A549 (cell line): ENCODE measurements at regions not wholly inside any gene's neighbourhood (a gene's known extent, or its start where the extent isn't known, plus 50 kb on each side); places are given as distances from the start of the nearest gene placed in this dataset.

ENCODE experiments used
- BCL3 ChIP-seq: fragments of >200 bp; sonication (Bioruptor Twin); formaldehyde crosslinking; IDR thresholded peaks from 3 replicates; pipeline ENCODE4 v1.6.1; 2016
- CEBPB ChIP-seq, 2 experiments: fragments of >200 bp in 1 of 2; sonication (Bioruptor Twin) in 1 of 2; formaldehyde crosslinking in 1 of 2; IDR thresholded peaks; 2 replicates each; pipeline ENCODE4 v1.6.1; 2012 to 2016
- CTCF ChIP-seq: fragments of >200 bp; sonication (Bioruptor Twin); formaldehyde crosslinking; IDR thresholded peaks from 3 replicates; pipeline ENCODE4 v1.5.1; 2016
- KDM1A ChIP-seq: fragments of 200-600 bp; sonication (generic); IDR thresholded peaks from 2 replicates; pipeline ENCODE4 v1.6.1; 2016; ENCODE audit warnings: low read depth, mild to moderate bottlenecking
- MAX ChIP-seq: IDR thresholded peaks from 2 replicates; pipeline ENCODE4 v1.6.1; 2012
- POLR2A ChIP-seq: IDR thresholded peaks from 2 replicates; pipeline ENCODE4 v1.6.1; 2012; ENCODE audit warnings: mild to moderate bottlenecking, low read length
- POLR2AphosphoS2 ChIP-seq: conservative IDR thresholded peaks from 2 replicates; pipeline ENCODE4 v1.6.1; 2012; ENCODE audit warnings: low read length, improper control_type of control experiment, inconsistent platforms
- RFX5 ChIP-seq: fragments of 450-650 bp; IDR thresholded peaks from 2 replicates; pipeline ENCODE4 v1.7.1; 2014; ENCODE audit warnings: antibody characterized with exemption, mild to moderate bottlenecking, moderate library complexity
- USF2 ChIP-seq: fragments of 450-650 bp; IDR thresholded peaks from 2 replicates; pipeline ENCODE4 v1.6.1; 2014; ENCODE audit warnings: antibody characterized with exemption
- ZFP36 ChIP-seq: fragments of 450-650 bp; IDR thresholded peaks from 2 replicates; pipeline ENCODE4 v1.6.1; 2014; ENCODE audit warnings: borderline replicate concordance; ENCODE audit not compliant: partially characterized antibody

- TF ChIP-seq CTCF (no peak), BCL3 (no peak), ZFP36 (no peak), POLR2AphosphoS2 (no peak), USF2 (no peak), CEBPB (IDR thresholded peaks at IDR 0.05) (no peak), KDM1A (no peak), RFX5 (no peak), MAX (no peak), POLR2A (no peak)
Measured at GRCh38 chr3:117350371-117350770, 640.8 kb downstream of the TUSC7 start.
